Fibroblast of lung (primary cell): ENCODE measurements at regions not wholly inside any gene's neighbourhood (a gene's known extent, or its start where the extent isn't known, plus 50 kb on each side); places are given as distances from the start of the nearest gene placed in this dataset.

Experiments
- CTCF ChIP-seq, 2 donors: IDR thresholded peaks in 1 of 2; conservative IDR thresholded peaks in 1 of 2; 1 replicate in 1 of 2; 2 replicates in 1 of 2; pipeline ENCODE4 v1.5.1; 2011 to 2012; ENCODE audit warnings: low read length in 2 of 2, control low read depth in 1 of 2, inconsistent platforms in 1 of 2, low read depth in 1 of 2, mild to moderate bottlenecking in 1 of 2
- EZH2 ChIP-seq: IDR thresholded peaks from 2 replicates; pipeline ENCODE4 v1.5.1; 2012; ENCODE audit warnings: low read length, control low read depth, mild to moderate bottlenecking; ENCODE audit errors: missing control alignments

GRCh38 chr5:74303578-74303977 is 336.9 kb downstream of the ENC1 start:
- TF ChIP-seq CTCF (conservative IDR thresholded peaks at IDR 0.05 in 1 of 2, IDR thresholded peaks at IDR 0.05 in 1 of 2; ENCODE audit: low read depth in 1 of 2, low read length in 2 of 2) = no peak
- no peak for TF ChIP-seq EZH2
